SU-DHL-6 (cell line): ENCODE measurements at regions not wholly inside any gene's neighbourhood (a gene's known extent, or its start where the extent isn't known, plus 50 kb on each side); places are given as distances from the start of the nearest gene placed in this dataset.

ENCODE experiments used
- EZH2phosphoT487 ChIP-seq: fragments of 200-600 bp; sonication (generic), shearing (Covaris generic); conservative IDR thresholded peaks from 2 replicates; pipeline ENCODE4 v1.6.1; 2018; ENCODE audit warnings: mild to moderate bottlenecking, antibody characterized with exemption, low read length, moderate library complexity, mixed read lengths
- TF ChIP-seq, protein P1 (sequence below): fragments of 200-600 bp; sonication (generic); IDR thresholded peaks from one replicate; pipeline ENCODE4 v1.5.1; 2017; ENCODE audit warnings: antibody characterized with exemption, mild to moderate bottlenecking, low read length, moderate library complexity; ENCODE audit not compliant: insufficient read depth, poor library complexity, severe bottlenecking

- TF ChIP-seq, protein P1, sequence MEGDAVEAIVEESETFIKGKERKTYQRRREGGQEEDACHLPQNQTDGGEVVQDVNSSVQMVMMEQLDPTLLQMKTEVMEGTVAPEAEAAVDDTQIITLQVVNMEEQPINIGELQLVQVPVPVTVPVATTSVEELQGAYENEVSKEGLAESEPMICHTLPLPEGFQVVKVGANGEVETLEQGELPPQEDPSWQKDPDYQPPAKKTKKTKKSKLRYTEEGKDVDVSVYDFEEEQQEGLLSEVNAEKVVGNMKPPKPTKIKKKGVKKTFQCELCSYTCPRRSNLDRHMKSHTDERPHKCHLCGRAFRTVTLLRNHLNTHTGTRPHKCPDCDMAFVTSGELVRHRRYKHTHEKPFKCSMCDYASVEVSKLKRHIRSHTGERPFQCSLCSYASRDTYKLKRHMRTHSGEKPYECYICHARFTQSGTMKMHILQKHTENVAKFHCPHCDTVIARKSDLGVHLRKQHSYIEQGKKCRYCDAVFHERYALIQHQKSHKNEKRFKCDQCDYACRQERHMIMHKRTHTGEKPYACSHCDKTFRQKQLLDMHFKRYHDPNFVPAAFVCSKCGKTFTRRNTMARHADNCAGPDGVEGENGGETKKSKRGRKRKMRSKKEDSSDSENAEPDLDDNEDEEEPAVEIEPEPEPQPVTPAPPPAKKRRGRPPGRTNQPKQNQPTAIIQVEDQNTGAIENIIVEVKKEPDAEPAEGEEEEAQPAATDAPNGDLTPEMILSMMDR: no peak
- no peak for TF ChIP-seq EZH2phosphoT487
Observed at GRCh38 chr7:66571568-66571967, 57.1 kb upstream of the KCTD7 start.
